ENCODE measurements at regions not wholly inside any gene's neighbourhood (a gene's known extent, or its start where the extent isn't known, plus 50 kb on each side); places are given as distances from the start of the nearest gene placed in this dataset.

GRCh38 chr14:25628390-25628789 is 578.4 kb upstream of the STXBP6 start:
- H3K36me3 ChIP-seq (ENCODE audit: control insufficient read depth, insufficient read depth, low read length) = no peaks in the 10 kb centered on the region
- DNase-seq (ENCODE audit: extremely low read depth, insufficient read length) = no peak
- no peaks in the 10 kb centered on the region for H3K27me3 ChIP-seq (replicated peaks; ENCODE audit: control insufficient read depth, insufficient read depth, low read length)
- H3K4me3 ChIP-seq (replicated peaks; ENCODE audit: low read depth, low read length) = no peak overlapping the region
- no peak for TF ChIP-seq CTCF (IDR thresholded peaks at IDR 0.05; ENCODE audit: insufficient read depth, low read length, poor library complexity, severe bottlenecking)

DNA sequence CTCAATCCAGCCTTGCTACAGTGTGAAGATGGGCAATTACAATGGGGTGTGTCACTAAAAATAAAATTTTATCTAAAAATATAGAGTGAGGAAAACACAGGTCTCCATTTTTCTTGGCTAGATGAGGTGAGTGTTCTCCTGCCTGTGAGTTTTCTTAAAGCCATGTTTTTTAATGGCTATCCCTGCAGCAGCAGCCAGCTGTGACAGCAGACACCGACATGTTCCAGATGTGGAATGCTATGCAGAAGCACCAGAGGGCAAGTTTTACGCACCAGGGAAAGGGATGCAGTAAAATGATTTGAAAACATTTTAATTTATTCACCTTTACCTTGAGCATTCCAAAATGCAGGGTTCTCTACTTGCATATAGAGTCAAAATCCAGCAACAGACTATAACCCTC is 577.0 kb upstream of the STXBP6 start:
- H3K36me3 ChIP-seq (ENCODE audit: control insufficient read depth, insufficient read depth, low read length) = no peaks in the 10 kb centered on the region
- H3K27me3 ChIP-seq (replicated peaks; ENCODE audit: control insufficient read depth, insufficient read depth, low read length) = no peaks in the 10 kb centered on the region
- no peak for DNase-seq (ENCODE audit: extremely low read depth, insufficient read length)
- H3K4me3 ChIP-seq (replicated peaks; ENCODE audit: low read depth, low read length) = no peak overlapping the region
- TF ChIP-seq CTCF (IDR thresholded peaks at IDR 0.05; ENCODE audit: insufficient read depth, low read length, poor library complexity, severe bottlenecking) = no peak

DNA sequence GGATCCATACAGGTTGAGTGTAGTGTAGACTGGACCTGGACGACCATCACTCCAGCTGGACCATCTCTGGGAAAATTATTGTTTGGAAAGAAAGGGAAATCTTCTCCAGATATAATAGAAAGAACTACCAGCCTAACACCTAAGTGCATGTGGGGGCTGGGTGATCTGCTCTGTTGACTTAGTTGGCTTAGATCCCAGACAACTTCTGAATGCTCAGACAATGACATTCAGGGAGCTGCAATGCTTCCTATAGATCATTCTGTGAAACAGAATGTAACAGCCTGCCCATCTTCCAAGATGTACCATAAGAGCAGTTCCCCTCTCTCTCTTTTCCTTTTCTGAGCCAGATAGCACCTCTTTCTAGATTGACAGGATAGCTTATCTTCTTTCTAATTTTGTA is 572.8 kb upstream of the STXBP6 start:
- H3K36me3 ChIP-seq (ENCODE audit: control insufficient read depth, insufficient read depth, low read length) = no peaks in the 10 kb centered on the region
- TF ChIP-seq CTCF (IDR thresholded peaks at IDR 0.05; ENCODE audit: insufficient read depth, low read length, poor library complexity, severe bottlenecking) = no peak
- no peak for DNase-seq (ENCODE audit: extremely low read depth, insufficient read length)
- no peaks in the 10 kb centered on the region for H3K27me3 ChIP-seq (replicated peaks; ENCODE audit: control insufficient read depth, insufficient read depth, low read length)
- no peak overlapping the region for H3K4me3 ChIP-seq (replicated peaks; ENCODE audit: low read depth, low read length)

GRCh38 chr14:25620515-25620914 is 570.6 kb upstream of the STXBP6 start:
- no peaks in the 10 kb centered on the region for H3K27me3 ChIP-seq (replicated peaks; ENCODE audit: control insufficient read depth, insufficient read depth, low read length)
- TF ChIP-seq CTCF (IDR thresholded peaks at IDR 0.05; ENCODE audit: insufficient read depth, low read length, poor library complexity, severe bottlenecking) = no peak
- DNase-seq (ENCODE audit: extremely low read depth, insufficient read length) = no peak
- no peaks in the 10 kb centered on the region for H3K36me3 ChIP-seq (ENCODE audit: control insufficient read depth, insufficient read depth, low read length)
- H3K4me3 ChIP-seq (replicated peaks; ENCODE audit: low read depth, low read length) = no peak overlapping the region

DNA sequence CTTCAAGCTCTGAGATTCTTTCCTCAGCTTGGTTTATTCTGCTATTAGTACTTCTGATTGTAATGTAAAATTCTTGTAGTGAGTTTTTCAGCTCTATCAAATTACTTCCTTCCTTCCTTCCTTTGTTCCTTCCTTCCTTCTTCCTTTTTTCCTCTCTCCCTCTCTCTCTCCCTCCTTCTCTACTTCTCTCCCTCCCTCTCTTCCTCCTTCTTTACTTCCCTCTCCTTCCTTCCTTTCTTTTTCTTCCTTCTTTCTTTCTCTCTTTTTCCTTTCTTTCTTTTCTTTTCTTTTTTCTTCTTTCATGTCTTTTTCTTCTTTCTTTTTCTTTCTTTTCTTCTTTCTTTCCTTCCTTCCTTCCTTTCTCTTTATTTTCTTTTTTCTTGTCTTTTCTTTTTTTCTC is 565.2 kb upstream of the STXBP6 start:
- no peak for DNase-seq (ENCODE audit: extremely low read depth, insufficient read length)
- TF ChIP-seq CTCF (IDR thresholded peaks at IDR 0.05; ENCODE audit: insufficient read depth, low read length, poor library complexity, severe bottlenecking) = no peak
- Histone ChIP-seq H3K36me3 (ENCODE audit: control insufficient read depth, insufficient read depth, low read length) (no peaks in the 10 kb centered on the region), H3K4me3 (replicated peaks; ENCODE audit: low read depth, low read length) (no peak overlapping the region), H3K27me3 (replicated peaks; ENCODE audit: control insufficient read depth, insufficient read depth, low read length) (no peaks in the 10 kb centered on the region)

- TF ChIP-seq CTCF (IDR thresholded peaks at IDR 0.05; ENCODE audit: insufficient read depth, low read length, poor library complexity, severe bottlenecking) = no peak
- no peak overlapping the region for H3K4me3 ChIP-seq (replicated peaks; ENCODE audit: low read depth, low read length)
- DNase-seq (ENCODE audit: extremely low read depth, insufficient read length) = no peak
- H3K27me3 ChIP-seq (replicated peaks; ENCODE audit: control insufficient read depth, insufficient read depth, low read length) = no peaks in the 10 kb centered on the region
- no peaks in the 10 kb centered on the region for H3K36me3 ChIP-seq (ENCODE audit: control insufficient read depth, insufficient read depth, low read length)
These were observed 557.2 kb upstream of the STXBP6 start for GRCh38 chr14:25607192-25607591.

All from GM06990 (cell line).